ENCODE measurements at regions not wholly inside any gene's neighbourhood (a gene's known extent, or its start where the extent isn't known, plus 50 kb on each side); places are given as distances from the start of the nearest gene placed in this dataset.
"Not testable (repeated sequence)": the region's sequence is repeated elsewhere in the genome, so short reads cannot be mapped to it uniquely, and the experiment has no call there.

DNA sequence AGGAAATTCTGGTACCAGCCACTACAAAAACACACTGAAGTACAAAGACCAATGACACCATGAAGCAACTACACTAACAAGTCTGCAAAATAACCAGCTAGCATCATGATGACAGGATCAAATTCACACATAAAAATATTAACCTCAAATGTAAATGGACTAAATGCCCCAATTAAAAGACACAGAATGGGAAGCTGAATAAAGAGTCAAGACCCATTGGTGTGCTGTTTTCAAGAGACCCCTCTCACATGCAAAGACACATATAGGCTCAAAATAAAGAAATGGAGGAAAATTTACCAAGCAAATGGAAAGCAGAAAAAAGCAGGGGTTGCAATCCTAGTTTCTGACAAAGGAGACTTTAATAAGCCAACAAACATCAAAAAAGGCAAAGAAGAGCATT, 50.5 kb upstream of the EFNA5 start:
- DNase-seq; intact Hi-C loops (cut with DNase I); ATAC-seq: not testable (repeated sequence)
